ENCODE measurements at regions not wholly inside any gene's neighbourhood (a gene's known extent, or its start where the extent isn't known, plus 50 kb on each side); places are given as distances from the start of the nearest gene placed in this dataset.

DNA sequence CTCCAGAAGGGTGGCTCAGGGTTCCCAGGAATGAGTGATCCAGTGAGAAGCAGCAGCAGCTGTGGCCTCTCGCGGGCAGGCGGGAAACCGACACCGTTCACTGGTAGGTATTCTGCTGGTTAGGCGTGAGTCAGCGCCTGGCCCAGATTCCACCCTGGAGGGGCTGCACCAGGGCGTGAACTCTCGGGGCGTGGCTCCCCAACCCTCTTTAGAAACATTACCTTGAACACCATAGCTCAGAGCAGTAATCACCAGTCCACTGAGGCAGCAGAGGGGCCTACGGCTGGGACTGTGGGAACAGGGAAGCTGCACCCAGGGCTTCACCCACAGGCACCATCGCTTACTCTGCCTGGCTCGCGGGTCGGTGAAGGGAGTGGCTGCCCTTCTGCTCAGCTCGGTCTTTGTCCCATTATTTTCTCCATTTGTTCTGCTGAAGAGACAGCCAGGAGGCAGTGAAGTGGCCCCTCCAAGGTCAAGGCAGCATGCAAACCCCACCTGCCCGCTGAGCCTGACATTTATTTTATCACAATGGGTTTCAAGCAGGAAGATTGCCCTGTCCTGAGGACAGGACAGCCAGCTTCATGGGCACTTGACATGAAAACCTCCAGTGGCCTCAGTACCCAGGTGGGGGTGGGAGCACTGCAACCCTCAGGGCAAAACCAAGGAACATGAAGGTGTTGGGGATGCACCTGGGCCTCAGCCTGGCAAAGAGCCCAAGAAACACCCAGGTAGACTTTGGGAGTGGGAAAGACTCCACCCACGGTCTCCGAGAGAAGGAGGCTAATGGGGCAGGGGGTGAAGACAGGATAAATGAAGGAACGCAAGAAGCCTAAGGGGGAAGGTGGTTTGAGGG, 51.0 kb upstream of the CD93 start:
- DNase-seq (ENCODE audit: low spot score) = no peak

DNA sequence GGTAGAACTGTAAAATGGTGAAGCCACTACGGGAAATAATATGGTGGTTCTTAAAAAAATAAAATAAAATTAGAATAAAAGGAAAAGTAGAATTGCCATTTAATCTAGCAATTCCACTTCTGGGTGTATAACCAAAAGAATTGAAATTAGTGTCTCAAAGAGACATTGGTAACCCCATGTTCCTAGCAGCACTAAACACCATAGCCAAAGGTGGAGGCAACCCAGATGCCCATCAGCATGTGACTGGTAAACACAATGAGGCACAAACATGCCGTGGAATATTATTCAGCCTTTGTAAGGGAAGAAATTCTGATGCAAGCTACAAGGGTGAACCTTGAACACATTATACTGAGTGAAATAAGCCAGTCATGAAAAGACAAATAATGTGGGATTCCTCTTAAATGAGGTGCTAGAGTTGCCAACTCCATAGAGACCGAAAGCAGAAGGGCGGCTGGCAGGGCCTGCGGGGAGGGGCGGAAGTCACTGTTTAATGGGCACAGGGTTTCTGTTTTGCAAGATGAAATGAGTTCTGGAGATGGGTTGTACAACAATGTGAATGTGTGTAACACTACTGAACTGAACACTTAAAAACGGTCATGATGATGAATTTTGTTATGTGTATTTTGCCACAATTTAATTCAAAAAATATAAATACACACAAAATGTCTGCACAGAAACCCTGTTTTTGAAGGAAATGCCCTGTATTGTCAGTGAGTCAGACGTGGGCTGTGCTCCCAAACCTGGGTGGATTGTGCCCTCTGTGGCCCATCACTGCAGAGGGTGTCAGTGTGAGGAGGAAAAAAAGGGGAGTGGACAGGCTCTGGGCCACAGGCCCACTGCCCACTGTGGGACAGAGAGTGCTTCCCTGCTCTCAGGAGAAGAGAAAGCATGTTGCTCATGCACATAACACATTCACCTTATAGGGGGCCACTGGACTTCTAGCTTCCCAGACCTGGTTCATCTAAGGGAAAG, 49.6 kb upstream of the CD93 start:
- DNase-seq (ENCODE audit: low spot score) = no peak
